Stimulated activated CD4-positive, alpha-beta T cell treated with anti-CD3 and anti-CD28 coated beads, Interleukin-2, amount 100 ng/mL, for 24 hours (primary cell): ENCODE measurements at regions not wholly inside any gene's neighbourhood (a gene's known extent, or its start where the extent isn't known, plus 50 kb on each side); places are given as distances from the start of the nearest gene placed in this dataset.
"Not testable (repeated sequence)": the region's sequence is repeated elsewhere in the genome, so short reads cannot be mapped to it uniquely, and the experiment has no call there.

ENCODE experiments used
- DNase-seq, 2 donors: peaks; one replicate each; pipeline ENCODE4 v3.0.0-alpha.2; 2020

DNA sequence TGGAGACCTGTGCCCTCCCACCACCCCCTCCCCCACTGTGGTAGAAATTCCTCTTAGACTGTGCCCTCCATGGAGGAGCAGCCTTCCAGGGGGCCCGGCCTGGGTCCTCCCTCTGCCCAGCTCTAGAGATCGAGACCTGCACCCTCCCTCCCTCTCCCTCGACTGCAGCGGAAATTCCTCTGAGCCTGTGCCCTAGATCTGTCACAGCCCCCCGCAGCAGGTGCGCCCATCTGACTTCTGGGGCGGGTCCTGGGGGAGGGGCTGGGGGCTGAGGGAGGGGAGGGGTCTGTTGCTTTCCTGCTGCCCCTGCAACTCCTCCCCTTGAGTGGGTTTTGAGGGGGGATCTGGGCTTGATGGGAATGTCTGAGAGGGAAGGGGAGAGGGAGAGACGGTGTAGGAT is 177.8 kb upstream of the GSE1 start:
- DNase-seq = no peak

DNA sequence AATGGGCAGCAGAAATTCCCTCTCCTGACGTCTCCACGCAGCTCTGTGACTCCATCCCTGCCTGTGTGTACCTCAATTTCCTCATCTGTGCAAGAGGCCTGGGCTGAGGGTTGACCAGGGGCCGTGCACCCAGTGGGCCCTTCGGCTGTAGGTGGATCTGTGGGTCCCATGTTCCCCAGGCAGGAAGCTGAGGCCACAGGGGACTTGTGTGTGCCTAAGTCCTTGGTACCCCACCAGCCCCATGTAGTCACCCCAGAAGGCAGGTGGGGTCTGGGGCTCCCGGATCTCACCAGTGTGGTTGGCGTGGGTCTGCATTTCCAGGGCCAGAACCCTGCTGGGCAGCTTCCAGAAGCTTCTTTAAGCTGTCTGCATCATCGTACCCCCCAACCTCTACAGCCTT is 177.4 kb upstream of the GSE1 start:
- DNase-seq = no peak

DNA sequence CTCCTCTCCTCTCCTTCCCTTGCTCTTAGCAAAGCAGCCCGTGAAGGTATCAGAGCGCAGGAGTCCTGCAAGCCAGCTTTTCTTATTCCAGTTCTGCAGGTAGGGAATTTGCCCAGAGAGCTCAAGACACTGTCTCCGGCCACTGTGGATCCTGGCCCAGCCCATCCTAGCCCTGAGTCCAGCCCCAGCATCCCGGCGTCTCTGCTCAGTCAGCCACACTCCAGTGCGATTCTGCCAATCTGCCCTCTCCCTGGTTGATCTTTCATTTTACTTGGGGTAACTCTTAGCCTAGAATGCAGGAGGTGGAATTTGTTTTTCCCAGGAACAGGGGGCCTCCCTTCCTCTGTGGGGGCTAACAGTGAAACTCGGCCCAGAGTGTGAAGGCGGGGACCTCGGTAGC is 176.9 kb upstream of the GSE1 start:
- no peak for DNase-seq

DNA sequence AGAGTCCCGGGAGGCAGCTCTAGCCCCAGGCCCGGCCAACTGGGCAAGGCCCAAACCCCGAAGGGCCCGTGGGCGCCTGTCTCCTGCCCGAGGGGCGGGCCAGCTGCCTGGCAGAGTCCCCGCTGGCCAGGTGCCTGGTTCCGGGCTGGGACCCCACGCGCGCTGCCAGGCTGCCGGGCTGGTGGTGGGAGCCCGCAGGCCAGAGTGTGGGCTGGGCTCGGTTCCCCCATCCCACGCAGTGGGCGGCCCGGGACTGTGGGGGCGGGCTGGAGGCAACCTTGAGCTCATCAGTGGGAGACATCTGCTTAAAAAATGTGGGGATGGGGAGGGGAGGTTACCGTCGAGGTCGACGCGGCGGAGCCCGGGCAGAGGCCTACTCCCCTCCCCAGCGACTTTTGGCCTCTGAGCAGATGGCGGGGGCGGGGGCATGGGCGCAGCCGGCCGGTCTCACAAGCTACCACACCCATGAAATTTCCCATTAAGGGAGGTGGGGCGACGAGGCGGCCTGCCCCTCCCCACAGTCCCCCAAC is 176.4 kb upstream of the GSE1 start:
- no peak for DNase-seq

DNA sequence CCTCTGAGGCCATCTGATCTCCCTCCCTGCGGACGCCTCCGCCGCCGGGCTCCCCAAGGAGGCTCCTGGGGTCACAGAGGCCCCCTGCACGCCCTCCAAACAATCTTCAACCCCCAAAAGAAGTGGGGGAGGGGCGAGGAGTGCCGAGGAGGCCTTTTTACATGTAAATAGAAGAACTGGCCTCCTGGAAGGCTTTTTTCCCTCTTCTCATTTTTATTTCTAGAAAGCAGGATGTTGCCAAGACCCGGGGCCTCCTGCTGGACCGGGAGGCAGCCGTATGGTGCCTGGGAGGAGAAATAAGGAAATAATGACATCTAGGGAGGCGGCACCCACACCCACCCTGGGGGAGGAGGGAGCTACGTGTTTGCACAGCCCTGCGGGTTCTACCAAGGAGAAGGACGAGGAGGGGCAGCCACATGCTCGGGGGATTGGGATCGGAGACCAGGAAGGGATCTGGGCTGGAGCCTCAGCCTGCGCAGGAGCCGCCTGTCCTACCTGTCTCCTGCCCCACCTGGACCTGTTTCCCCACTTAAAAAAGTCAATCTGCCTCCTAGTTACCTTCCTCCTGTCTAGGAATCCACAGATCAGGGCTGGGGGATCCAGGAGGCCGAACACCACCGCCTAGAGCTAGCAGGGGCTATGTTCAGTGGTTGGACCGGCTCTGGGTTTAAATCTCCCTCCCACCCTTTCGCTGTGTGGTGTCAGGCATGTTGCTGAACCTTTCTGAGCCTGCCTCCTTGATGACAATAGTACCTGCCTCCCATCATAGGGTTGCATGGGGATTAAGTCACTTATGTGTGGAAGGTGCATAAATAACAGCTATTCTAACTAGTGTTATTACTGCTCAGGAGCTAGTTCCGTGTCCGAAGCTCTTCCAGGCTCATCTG is 175.7 kb upstream of the GSE1 start:
- no peak for DNase-seq

DNA sequence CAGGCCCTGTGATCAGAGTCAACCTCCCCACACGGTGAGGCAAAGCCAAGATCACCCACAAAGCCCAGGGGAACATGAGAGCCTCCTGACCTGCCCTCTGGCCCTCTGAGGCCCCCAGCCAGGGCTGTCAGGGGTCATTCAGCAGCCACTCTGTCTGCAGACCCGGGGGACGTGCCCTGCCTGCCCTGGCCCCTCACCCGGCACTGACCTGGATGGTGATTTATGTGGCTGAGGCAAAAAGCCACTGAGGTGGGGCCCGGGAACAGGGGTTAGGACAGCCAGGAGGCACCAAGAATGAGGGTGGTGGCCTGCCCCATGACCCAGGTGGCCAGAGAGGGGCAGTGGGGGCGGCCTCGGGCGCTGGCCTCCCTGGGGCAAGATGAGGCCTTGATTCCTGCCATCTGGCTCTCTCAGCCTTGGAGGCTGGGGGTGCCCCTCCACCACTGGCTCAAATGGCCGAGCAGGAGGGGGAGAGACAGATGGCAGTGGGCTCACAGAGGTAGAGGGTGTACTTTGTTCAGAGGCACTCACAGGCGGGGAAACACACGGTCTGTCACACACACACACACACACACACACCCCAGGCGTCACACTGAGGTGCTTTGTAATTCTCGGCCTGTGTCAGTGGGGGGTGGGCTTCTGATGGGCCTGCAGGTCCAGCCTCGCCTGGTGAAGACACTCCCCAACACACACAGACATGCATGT is 174.0 kb upstream of the GSE1 start:
- DNase-seq = no peak

DNA sequence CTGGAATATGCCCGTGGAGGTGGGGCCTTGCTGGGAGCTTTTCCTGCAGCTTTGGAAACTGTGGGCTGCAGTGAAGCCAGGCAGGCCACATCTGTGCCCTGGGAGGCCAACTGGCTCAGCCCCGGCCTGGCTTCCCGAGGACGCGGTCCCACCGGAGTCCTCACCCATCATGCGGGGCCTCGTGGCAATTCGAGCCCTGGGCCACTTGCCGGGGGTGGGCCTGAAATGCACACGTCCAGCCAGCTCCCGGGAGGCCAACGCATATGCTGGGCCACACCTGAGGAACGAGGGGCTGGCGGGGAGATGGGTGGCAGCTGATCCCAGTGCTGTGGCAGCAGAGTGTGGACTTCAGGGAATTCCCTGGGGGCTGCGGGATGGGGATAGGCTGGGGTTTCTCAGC is 172.4 kb upstream of the GSE1 start:
- DNase-seq = no peak

DNA sequence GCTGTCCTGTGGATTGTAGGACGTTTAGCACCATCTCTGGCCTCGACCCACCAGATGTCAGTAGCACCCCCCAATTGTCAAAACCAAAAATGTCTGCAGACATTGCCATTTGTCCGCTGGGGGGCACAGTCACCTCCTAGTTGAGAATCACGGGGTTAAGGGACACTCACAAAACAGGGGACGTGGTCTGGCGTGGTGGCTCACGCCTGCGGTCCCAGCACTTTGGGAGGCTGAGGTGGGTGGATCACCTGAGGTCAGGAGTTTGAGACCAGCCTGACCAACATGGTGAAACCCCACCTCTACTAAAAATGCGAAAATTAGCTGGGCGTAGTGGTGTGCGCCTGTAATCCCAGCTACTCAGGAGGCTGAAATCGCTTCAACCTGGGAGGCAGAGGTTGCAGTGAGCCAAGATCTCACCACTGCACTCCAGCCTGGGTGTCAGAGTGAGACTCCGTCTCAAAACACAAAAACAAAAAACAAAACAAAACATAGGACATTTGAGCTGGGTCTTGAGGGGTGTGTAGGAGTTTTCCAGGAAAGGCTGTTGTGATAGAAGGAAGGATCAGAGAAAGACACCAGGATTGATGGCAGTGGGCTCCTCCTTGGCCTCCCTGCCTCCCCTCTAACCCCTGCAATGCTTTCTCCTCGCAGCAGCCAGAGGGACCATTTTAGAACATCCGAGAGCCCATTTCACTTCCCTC is 171.8 kb upstream of the GSE1 start:
- DNase-seq = no peak

DNA sequence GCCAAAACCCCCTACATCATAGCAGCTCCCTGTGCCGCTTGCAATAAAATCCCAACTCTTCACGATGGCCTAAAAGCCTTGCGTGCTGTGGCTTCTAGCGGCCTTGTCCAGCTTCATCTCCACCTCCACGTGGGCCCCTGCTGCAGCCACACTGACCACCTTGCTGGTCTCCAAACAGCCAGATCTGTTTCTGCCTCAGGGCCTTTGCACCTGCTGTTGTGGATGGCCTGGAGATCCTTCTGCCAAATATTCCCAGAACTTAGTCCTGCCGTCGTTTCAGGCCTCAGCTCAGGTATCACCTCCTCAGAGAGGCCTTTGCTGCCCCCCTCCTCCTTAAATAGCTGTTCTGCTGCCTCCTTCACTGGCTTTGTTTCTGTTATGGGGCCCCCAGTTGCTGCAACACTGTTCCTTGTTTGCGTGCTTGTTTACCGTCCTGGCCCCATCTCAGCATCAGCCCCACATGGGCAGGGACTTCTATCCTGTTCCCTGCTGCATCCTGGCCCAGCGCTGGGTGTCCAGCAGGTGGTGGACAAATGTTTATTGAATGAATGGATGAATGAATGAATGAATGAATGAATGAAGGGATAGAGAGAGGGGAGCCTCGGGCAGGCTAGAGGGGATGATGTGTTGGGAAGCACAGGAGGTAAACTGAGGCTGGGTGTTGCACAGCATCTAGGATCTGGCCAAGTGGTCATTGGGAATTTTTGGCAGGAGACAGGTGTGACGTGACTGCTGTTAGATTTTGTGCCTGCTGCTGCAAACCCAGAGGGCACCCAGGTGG is 171.0 kb upstream of the GSE1 start:
- DNase-seq = no peak

DNA sequence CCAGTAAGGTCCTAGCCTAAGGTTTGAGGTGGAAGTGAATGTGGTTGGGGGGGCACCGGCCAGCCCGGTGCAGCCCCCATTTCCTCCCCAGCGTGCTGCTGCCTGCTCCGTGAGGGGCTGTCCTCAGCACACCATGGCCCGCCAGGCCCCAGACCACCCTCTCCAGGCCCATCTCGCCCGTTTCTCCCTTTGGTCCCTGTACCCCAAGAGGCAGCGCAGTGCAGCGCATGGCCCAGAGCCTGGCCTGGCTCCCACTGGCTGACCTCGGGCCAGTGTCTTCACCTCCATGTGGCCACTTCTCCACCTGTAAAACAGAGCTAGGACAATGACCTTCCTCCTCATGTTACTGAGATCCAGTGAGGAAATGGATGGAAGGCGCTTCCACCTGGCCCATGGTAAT is 170.0 kb upstream of the GSE1 start:
- DNase-seq = no peak

DNA sequence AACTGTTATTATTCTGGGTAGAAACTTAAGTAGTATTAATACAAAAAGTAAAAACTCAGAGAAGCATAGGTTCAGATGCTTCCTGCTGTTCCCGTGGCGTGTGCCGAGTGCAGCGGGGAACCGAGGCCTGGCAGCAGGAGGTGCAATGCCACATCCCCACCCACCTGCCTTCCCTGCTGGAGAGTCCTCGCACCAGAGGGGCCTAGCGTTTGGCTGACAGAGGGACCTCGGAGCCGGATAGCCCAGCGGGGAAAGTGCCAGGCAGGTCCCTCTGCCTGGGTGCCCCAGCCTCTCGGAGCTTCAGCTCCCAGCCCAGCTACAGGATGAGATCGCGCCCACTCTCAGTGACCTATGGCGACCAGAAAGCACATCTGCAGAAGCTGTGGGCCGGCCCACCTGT is 169.6 kb upstream of the GSE1 start:
- no peak for DNase-seq

DNA sequence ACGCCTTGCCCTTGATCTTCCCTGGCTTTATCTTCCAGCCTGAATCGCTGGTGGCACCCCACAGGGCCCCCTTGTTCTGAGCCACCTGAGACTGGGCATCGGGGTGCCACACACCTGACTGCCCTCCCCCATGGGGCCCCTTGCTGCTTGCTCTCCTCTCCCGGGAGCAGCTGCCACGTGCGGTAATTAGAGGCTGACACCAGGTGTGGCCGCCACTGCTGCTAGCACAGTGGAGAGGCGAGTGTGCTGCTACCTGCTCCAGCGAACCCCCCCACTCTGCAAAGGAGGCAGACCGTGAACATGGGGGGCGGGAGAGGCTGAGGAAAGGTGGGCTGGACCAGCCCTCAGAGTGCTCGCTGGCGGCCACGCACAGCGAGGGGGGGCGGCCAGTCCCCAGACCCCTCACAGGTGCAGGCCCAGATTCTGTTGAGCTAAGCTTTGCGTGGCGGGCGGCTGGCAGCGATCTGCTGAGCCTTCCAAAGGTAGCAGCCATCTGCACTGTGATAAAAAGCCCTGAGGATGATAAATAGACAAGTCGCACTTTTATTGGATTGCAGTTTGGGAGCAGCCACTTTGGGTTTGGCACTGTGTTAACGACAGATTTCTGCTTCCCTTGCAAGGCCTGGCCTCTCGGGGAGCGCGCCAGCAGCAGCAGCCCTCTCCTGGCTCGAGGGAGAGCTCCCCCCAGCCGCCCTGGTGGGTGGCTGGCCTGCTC is 167.9 kb upstream of the GSE1 start:
- no peak for DNase-seq

DNA sequence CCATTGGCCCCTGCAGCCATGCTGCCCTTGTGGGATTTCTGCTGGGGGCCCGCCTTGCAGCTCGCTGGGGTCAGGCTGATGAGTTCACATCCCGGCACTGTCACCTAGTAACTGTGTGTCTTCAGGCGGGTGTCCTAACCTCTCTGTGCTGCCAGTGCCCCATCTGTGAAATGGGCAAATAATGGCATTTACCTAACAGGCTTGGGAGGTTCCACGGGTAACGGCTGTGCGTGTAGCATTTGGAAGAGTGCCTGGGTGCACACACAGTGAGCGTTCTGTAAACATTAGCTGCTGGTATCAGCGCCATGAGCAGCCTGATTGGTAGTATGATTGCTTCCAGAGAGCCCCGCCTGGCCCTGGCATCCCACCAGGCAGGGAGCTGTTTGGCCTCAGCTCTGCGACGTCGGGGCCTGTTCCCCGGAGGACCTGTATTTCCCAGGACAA is 167.3 kb upstream of the GSE1 start:
- no peak for DNase-seq

DNA sequence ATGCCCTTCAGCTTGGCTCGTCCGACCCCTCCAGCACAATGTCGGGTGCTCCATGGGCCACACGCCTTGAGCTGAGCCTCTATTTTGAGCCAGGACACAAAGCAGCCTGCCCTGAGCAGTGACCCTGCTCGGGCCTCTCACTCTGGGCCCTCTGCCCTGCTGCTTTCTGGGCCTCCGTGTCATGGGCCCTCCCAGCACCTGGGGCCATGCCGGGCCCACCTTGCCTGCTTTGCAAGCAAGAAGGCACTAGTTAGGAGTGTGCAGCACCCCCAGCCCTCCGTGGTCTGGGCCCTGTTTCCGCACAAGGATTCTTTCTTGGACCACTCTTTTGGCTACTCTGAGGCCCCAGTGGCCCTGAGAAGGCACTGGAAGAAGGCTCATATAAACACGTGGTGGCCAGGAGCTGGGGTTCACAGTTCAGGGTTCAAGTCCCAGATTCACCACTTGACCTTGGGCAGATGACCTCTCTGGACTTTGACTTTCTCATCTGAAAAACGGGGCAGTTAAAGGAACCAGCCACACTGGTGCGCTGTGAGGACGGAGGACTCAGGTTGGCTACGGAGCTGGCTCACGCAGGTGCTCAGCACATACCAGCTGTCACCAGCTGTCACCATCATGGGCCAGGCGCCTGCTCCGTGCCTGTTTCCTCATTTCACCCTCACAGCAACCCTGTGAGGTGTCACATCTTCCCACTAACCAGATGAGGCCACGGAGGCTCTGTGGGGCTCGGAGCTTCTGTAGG is 166.0 kb upstream of the GSE1 start:
- DNase-seq = no peak

DNA sequence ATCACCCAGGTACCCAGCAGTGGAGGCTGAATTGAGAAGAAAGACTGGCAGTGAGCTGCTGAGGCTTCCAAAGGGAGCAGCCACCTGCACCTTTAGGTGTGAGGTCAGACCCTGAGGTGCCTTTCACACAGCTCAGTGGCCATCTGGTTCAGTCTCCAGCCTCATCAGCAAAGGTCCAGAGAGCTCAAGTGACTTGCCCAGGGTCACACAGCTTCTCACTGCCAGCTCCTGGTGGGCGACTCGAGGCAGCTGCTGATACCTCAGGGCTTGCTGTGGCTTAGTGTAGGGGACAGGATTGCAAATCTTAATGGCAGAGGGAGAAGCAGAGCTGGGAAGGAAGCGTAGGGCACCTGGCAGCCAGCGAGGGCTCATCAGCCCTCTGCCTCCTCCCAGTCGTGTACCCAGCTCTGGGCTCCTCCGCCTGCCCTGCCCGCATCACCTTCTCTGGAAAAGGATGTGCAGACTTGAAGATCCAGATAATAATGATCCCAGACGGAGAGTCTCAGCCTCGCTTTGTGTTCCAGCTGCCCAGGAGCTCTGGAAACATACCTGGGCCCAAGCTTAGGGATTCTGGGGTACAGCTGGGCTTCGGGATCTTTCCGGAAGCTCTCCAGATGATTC is 165.3 kb upstream of the GSE1 start:
- DNase-seq = no peak

DNA sequence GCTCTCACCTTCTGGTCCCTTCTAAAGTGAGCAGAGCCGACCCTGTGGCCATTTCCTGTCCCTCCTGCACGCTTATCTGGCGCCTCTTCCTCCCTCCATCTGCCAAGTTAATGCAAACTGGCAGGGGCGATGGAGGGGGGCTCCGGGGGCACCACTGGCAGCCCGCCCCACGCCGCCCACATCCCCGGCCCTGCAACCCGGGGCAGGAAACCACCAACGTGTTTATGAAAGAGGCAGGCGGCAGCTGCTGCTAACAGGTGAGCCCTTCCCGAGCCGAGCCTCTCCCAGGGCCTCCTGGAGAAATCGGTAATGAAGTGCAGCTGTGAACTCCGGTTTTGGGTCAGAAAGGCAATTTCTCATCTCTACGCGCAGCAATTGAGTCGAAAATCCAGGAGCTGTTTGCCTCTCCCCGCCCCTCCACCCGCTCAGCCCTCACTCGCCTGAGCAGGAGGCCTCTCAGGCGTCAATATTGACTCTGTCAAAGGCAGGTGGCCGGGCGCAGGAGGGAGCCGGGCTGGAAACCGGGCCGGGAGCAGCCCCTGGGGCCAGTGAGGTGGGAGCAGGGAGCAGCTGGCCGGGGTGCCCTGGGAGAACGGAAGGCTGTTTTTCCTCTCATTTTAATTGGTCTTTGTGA is 164.4 kb upstream of the GSE1 start:
- DNase-seq = peak in 1 of 2 donors; percentile 16

DNA sequence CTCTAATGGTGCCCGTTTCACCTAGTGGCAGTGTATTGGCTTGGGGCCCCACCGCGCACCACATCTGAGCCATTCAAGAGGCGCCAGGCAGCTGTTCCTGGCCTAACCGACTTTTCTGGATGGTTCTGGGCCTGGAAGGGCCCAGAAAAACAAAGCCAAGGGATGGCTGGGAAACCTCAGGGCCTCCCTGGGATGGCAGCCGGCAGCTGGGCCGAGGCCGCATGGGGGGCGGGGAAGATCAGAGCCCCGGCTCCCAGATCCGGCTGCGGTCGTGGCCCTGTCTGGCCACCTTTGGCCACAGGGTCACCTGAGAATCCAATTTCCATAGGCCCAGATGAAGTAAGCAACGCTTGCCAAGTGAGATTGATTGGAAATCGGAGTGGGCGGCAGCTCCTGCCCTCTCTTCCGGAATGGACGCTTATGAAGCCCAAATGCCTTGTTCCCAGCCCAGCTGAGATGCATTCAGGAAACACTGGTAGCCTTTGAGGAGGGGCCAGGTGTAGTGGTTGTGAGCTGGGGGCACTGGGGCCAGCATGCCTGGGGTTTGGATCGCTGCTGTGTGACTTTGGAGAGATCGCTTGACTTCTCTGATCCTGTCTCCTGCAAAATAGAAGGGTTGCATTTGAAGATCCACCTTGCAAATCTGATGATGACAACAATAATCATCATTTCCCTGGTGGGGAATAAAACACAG is 163.8 kb upstream of the GSE1 start:
- no peak for DNase-seq

DNA sequence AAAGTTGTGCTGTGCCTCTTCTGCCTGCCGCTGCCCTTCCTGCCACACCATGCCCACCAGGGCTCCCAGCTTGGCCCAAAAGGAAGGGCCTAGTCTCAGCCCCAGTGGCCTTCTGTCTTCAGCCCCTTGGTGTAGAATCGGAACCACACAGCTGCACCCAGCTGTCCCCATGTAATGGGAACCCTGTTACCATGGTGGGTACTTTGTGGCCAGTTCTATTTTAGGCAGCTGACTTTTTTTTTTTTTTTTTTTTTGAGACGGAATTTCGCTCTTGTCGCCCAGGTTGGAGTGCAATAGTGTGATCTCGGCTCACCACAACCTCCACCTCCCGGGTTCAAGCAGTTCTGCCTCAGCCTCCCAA is 163.3 kb upstream of the GSE1 start:
- DNase-seq = no peak

DNA sequence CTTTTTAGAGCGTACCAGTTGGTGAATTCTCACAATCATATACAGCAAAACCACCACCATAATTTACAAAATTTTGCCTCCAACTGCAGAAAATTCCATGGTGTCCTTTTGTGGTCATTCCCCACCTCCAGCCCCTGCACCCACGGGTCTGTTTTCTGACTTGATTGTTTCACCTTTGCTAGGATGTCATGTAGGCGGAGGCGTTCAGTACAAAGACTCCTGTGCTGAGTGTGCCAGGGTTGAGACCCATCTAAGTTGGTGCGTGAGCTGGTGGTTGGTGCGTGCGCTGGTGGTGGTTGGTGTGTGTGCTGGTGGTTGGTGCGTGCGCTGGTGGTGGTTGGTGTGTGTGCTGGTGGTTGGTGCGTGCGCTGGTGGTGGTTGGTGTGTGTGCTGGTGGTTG is 162.0 kb upstream of the GSE1 start:
- DNase-seq = not testable (repeated sequence)
